PC-9 (cell line): ENCODE measurements at regions not wholly inside any gene's neighbourhood (a gene's known extent, or its start where the extent isn't known, plus 50 kb on each side); places are given as distances from the start of the nearest gene placed in this dataset.

Experiments used
- CTCF ChIP-seq: fragments of 200-600 bp; sonication (generic); conservative IDR thresholded peaks from 2 replicates; pipeline ENCODE4 v1.6.1; 2017; ENCODE audit warnings: mixed run types, antibody characterized with exemption, mild to moderate bottlenecking, moderate library complexity
- EZH2 ChIP-seq: fragments of 200-600 bp; sonication (generic); IDR thresholded peaks from 2 replicates; pipeline ENCODE4 v1.8.0; 2017; ENCODE audit warnings: antibody characterized with exemption, low read depth

- TF ChIP-seq CTCF (no peak), EZH2 (no peak)
Observed at GRCh38 chr4:148737061-148737770, 295.0 kb upstream of the NR3C2 start.
